ENCODE measurements at regions not wholly inside any gene's neighbourhood (a gene's known extent, or its start where the extent isn't known, plus 50 kb on each side); places are given as distances from the start of the nearest gene placed in this dataset.
"Not testable (repeated sequence)": the region's sequence is repeated elsewhere in the genome, so short reads cannot be mapped to it uniquely, and the experiment has no call there.

- WGBS = 61% methylated on average over 3 of the region's 3 CpGs
- no peak overlapping the region for H3K4me3 ChIP-seq
- TF ChIP-seq, protein P1, sequence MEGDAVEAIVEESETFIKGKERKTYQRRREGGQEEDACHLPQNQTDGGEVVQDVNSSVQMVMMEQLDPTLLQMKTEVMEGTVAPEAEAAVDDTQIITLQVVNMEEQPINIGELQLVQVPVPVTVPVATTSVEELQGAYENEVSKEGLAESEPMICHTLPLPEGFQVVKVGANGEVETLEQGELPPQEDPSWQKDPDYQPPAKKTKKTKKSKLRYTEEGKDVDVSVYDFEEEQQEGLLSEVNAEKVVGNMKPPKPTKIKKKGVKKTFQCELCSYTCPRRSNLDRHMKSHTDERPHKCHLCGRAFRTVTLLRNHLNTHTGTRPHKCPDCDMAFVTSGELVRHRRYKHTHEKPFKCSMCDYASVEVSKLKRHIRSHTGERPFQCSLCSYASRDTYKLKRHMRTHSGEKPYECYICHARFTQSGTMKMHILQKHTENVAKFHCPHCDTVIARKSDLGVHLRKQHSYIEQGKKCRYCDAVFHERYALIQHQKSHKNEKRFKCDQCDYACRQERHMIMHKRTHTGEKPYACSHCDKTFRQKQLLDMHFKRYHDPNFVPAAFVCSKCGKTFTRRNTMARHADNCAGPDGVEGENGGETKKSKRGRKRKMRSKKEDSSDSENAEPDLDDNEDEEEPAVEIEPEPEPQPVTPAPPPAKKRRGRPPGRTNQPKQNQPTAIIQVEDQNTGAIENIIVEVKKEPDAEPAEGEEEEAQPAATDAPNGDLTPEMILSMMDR (IDR thresholded peaks at IDR 0.05) = no peak
- TF ChIP-seq POLR2AphosphoS5 (IDR thresholded peaks at IDR 0.05) (no peak), POLR2A (IDR thresholded peaks at IDR 0.05) (no peak)
- H3K27ac ChIP-seq = no peak overlapping the region
- intact Hi-C loops (cut with DNase I) = no loop called here
- no peaks in the 10 kb centered on the region for H3K27me3 ChIP-seq (replicated peaks; ENCODE audit: insufficient read depth)
- H3K9me3 ChIP-seq = no peaks in the 10 kb centered on the region
- H3K4me1 ChIP-seq (replicated peaks) = no peaks in the 10 kb centered on the region
- H3K36me3 ChIP-seq = no peaks in the 10 kb centered on the region
- DNase-seq (ENCODE audit: low spot score) = no peak
These were observed 687.4 kb upstream of the SLITRK6 start for GRCh38 chr13:86486582-86486981.

DNA sequence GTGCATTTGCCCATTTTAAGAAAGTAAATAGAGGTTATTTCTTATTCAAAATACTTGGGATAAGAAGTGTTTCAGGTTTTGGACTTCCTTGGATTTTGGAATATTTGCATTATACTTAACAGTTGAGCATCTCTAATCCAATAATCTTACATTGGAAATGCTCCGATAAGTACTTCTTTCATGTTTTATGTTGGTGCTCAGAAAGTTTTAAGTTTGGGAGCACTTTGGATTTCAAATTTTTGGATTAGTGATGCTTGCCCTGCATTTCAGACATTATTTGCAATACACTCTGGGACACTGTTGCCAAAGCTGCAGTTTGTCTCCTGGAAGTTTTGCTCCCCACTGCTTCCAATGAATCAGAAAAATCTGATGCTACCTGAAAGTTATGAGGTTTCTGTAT lies 691.9 kb upstream of the SLITRK6 start:
- TF ChIP-seq POLR2A (IDR thresholded peaks at IDR 0.05) (no peak), POLR2AphosphoS5 (IDR thresholded peaks at IDR 0.05) (no peak)
- TF ChIP-seq, protein P1 (IDR thresholded peaks at IDR 0.05) = no peak
- H3K4me3 ChIP-seq = no peak overlapping the region
- no peaks in the 10 kb centered on the region for H3K4me1 ChIP-seq (replicated peaks)
- no peak overlapping the region for H3K27ac ChIP-seq
- DNase-seq (ENCODE audit: low spot score) = no peak
- H3K36me3 ChIP-seq = no peaks in the 10 kb centered on the region
- no peaks in the 10 kb centered on the region for H3K9me3 ChIP-seq
- intact Hi-C loops (cut with DNase I) = no loop called here
- 92% methylated on average over 1 of the region's 1 CpG for whole genome bisulfite sequencing
- no peaks in the 10 kb centered on the region for H3K27me3 ChIP-seq (replicated peaks; ENCODE audit: insufficient read depth)

- H3K36me3 ChIP-seq; H3K27ac ChIP-seq; DNase-seq (ENCODE audit: low spot score); intact Hi-C loops (cut with DNase I); H3K9me3 ChIP-seq; H3K4me1 ChIP-seq (replicated peaks); H3K4me3 ChIP-seq; H3K27me3 ChIP-seq (replicated peaks; ENCODE audit: insufficient read depth): not testable (repeated sequence)
- 94% methylated on average over 10 of the region's 10 CpGs for WGBS
These were observed 702.7 kb upstream of the SLITRK6 start for GRCh38 chr13:86501931-86502330.

DNA sequence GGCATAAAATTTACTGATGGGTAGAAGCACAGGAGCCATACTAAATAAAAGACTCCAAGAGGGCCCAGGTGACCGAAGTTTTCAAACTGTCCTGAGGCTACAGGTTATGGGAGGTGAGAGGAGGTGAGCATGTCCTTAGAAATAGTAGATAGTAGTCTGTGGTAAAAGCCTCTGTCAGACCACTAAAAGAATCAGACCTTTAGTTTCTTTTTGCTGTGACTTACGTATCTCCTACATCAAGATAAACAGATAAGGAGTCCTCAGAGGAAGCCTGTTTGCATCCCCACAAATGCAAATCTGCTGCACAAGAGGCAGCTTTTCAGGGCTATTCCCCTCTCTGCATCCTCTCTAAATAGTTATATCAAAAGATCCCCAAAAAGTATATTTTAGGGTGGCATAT lies 711.6 kb upstream of the SLITRK6 start:
- intact Hi-C loops (cut with DNase I) = no loop called here
- Histone ChIP-seq H3K4me3 (no peak overlapping the region), H3K27me3 (replicated peaks; ENCODE audit: insufficient read depth) (no peaks in the 10 kb centered on the region), H3K4me1 (replicated peaks) (no peaks in the 10 kb centered on the region), H3K9me3 (no peaks in the 10 kb centered on the region), H3K27ac (no peak overlapping the region), H3K36me3 (no peaks in the 10 kb centered on the region)
- TF ChIP-seq POLR2A (IDR thresholded peaks at IDR 0.05) = no peak
- 39% methylated on average over 2 of the region's 2 CpGs for WGBS
- no peak for DNase-seq (ENCODE audit: low spot score)

- no peak overlapping the region for H3K27ac ChIP-seq
- TF ChIP-seq POLR2AphosphoS5 (IDR thresholded peaks at IDR 0.05) (no peak), POLR2A (IDR thresholded peaks at IDR 0.05) (no peak)
- TF ChIP-seq, protein P1 (IDR thresholded peaks at IDR 0.05) = no peak
- no peak overlapping the region for H3K4me3 ChIP-seq
- no peaks in the 10 kb centered on the region for H3K9me3 ChIP-seq
- no peaks in the 10 kb centered on the region for H3K4me1 ChIP-seq (replicated peaks)
- intact Hi-C loops (cut with DNase I) = no loop called here
- no peaks in the 10 kb centered on the region for H3K27me3 ChIP-seq (replicated peaks; ENCODE audit: insufficient read depth)
- WGBS = 80% methylated on average over 3 of the region's 3 CpGs
- no peak for DNase-seq (ENCODE audit: low spot score)
- no peaks in the 10 kb centered on the region for H3K36me3 ChIP-seq
These were observed 742.2 kb upstream of the SLITRK6 start for GRCh38 chr13:86541461-86541860.

DNA sequence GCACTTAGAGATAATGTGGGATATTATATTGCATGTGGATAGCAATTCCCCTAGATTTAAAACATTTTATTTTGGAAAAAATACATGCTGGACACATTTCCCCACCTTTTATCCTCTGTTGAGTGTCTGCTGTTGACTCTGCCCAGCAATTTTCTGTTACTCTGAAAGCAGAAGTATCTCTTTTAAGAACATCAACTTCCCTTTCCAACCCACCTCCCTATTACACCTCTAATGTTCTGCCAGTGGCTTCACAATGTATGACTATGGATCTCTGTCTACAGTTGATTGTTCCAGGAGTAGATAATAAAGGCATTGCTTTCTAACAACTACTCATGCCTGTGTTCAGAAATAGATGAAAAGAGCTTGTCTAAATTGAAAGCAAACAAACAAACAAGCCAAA lies 754.8 kb upstream of the SLITRK6 start:
- Histone ChIP-seq H3K4me3 (no peak overlapping the region), H3K27me3 (replicated peaks; ENCODE audit: insufficient read depth) (no peaks in the 10 kb centered on the region), H3K4me1 (replicated peaks) (no peaks in the 10 kb centered on the region), H3K27ac (no peak overlapping the region), H3K36me3 (no peaks in the 10 kb centered on the region), H3K9me3 (no peaks in the 10 kb centered on the region)
- intact Hi-C loops (cut with DNase I) = no loop called here
- TF ChIP-seq POLR2A (IDR thresholded peaks at IDR 0.05) (no peak), POLR2AphosphoS5 (IDR thresholded peaks at IDR 0.05) (no peak)
- TF ChIP-seq, protein P1 (IDR thresholded peaks at IDR 0.05) = no peak
- DNase-seq (ENCODE audit: low spot score) = no peak
